ENCODE measurements at regions not wholly inside any gene's neighbourhood (a gene's known extent, or its start where the extent isn't known, plus 50 kb on each side); places are given as distances from the start of the nearest gene placed in this dataset.

- TF ChIP-seq CTCF (IDR thresholded peaks at IDR 0.05; ENCODE audit: low read depth, low read length) (no peak), EZH2phosphoT487 (IDR thresholded peaks at IDR 0.05; ENCODE audit: low read depth) (no peak)
These were observed 156.8 kb upstream of the PTPN1 start for GRCh38 chr20:50353289-50353961.
